Panc1 (cell line): ENCODE measurements at regions not wholly inside any gene's neighbourhood (a gene's known extent, or its start where the extent isn't known, plus 50 kb on each side); places are given as distances from the start of the nearest gene placed in this dataset.

Experiments
- ATAC-seq: fragments of 200-7000 bp; cut with Tn5 transposase; 2 replicates; pipeline ENCODE4 v1.9.1; 2020; ENCODE audit warnings: mild to moderate bottlenecking, moderate library complexity
- BruUV-seq: library from RNA; stranded (reverse); fragments of 400-500 nt; replicated peaks from 2 replicates; lab custom pipeline; 2021; lab: Mats Ljungman, UMichigan
- CTCF ChIA-PET: fragments of 300-600 bp; sonication (Branson Sonifier 250); formaldehyde crosslinking; loops from one replicate; lab custom pipeline; 2022; ENCODE audit warnings: antibody characterized with exemption; lab: Charles Lee
- POLR2A ChIA-PET: fragments of 300-600 bp; sonication (Branson Sonifier 250); formaldehyde crosslinking; loops from one replicate; lab custom pipeline; 2022; ENCODE audit warnings: antibody characterized with exemption; lab: Charles Lee
- DNase-seq: peaks from one replicate; pipeline ENCODE4 v3.0.0-alpha.2; 2010; ENCODE audit warnings: low read depth, low spot score
- H3K27ac ChIP-seq: 2 replicates; pipeline ENCODE4 v1.5.1; 2011; ENCODE audit warnings: mild to moderate bottlenecking, low read length, inconsistent platforms
- H3K27me3 ChIP-seq: fragments of 200-500 bp; sonication (Bioruptor generic); 2 replicates; pipeline ENCODE4 v1.6.0; 2014; ENCODE audit warnings: low read length, inconsistent platforms; ENCODE audit not compliant: control insufficient read depth, insufficient read depth
- H3K36me3 ChIP-seq: fragments of 200-500 bp; sonication (Bioruptor generic); 2 replicates; pipeline ENCODE4 v1.5.1; 2014; ENCODE audit warnings: inconsistent platforms, mild to moderate bottlenecking, low read length, moderate library complexity; ENCODE audit not compliant: control insufficient read depth, insufficient read depth
- H3K4me1 ChIP-seq: 2 replicates; pipeline ENCODE4 v1.5.1; 2011; ENCODE audit warnings: inconsistent platforms, mild to moderate bottlenecking, low read length, moderate library complexity; ENCODE audit not compliant: control insufficient read depth, insufficient read depth
- H3K4me3 ChIP-seq, 2 experiments: 2 replicates each; pipeline ENCODE4 v1.5.1; 2011 to 2012; ENCODE audit warnings: low read depth in 2 of 2, low read length in 2 of 2, mild to moderate bottlenecking in 2 of 2, inconsistent platforms in 1 of 2, moderate library complexity in 1 of 2
- H3K9me3 ChIP-seq: fragments of 200-500 bp; sonication (Bioruptor generic); 2 replicates; pipeline ENCODE4 v1.5.1; 2014; ENCODE audit warnings: low read depth, mild to moderate bottlenecking, inconsistent platforms, low read length, moderate library complexity; ENCODE audit not compliant: control insufficient read depth, insufficient read depth
- CTCF ChIP-seq: fragments of 450-650 bp; IDR thresholded peaks from 2 replicates; pipeline ENCODE4 v1.5.1; 2017; ENCODE audit warnings: mild to moderate bottlenecking
- POLR2AphosphoS5 ChIP-seq: IDR thresholded peaks from 2 replicates; pipeline ENCODE4 v1.6.1; 2012; ENCODE audit warnings: mild to moderate bottlenecking, low read depth, low read length, moderate library complexity
- REST ChIP-seq, 2 experiments: IDR thresholded peaks; 2 replicates each; pipeline ENCODE4 v1.6.1; 2011 to 2012; ENCODE audit warnings: low read depth in 2 of 2, control low read depth in 1 of 2, low read length in 1 of 2, mild to moderate bottlenecking in 1 of 2, moderate library complexity in 1 of 2; ENCODE audit not compliant: insufficient read depth in 1 of 2
- SIN3A ChIP-seq: IDR thresholded peaks from 2 replicates; pipeline ENCODE4 v1.6.1; 2012; ENCODE audit warnings: low read depth, mild to moderate bottlenecking, low read length, moderate library complexity, borderline replicate concordance; ENCODE audit not compliant: insufficient read depth
- TCF7L2 ChIP-seq: IDR thresholded peaks from 2 replicates; pipeline ENCODE4 v1.6.1; 2011; ENCODE audit warnings: mild to moderate bottlenecking, low read depth, low read length, inconsistent platforms
- in situ Hi-C: cut with HindIII; loops from 2 replicates; pipeline ENCODE4 v1.10.0; 2016; ENCODE audit warnings: low sequenced_read_pairs, low pct_unique_long_range_greater_than_20kb
- intact Hi-C: fragments of 100-400 bp; cut with micrococcal nuclease; formaldehyde crosslinking; loops from one replicate; pipeline ENCODE4 v1.10.0; 2022; ENCODE audit not compliant: unreplicated experiment

GRCh38 chr5:175254155-175254554 lies 189.8 kb downstream of the DRD1 start:
- ChIA-PET CTCF (no interaction called here), POLR2A (no interaction called here)
- Histone ChIP-seq H3K4me3 (no peak overlapping the region), H3K4me1 (no peaks in the 10 kb centered on the region), H3K27ac (no peak overlapping the region), H3K36me3 (no peaks in the 10 kb centered on the region), H3K9me3 (no peaks in the 10 kb centered on the region), H3K27me3 (no peaks in the 10 kb centered on the region)
- ATAC-seq (no peak), DNase-seq (no peak)
- no TSS peak for BruUV-seq
- intact Hi-C loops: no loop called here
- in situ Hi-C loops: no loop called here
- TF ChIP-seq POLR2AphosphoS5 (no peak), REST (IDR thresholded peaks at IDR 0.05; ENCODE audit: insufficient read depth in 1 of 2, low read depth in 2 of 2, low read length in 1 of 2) (no peak), SIN3A (no peak), TCF7L2 (no peak)

- Histone ChIP-seq H3K4me3 (no peak overlapping the region), H3K27ac (no peak overlapping the region), H3K9me3 (no peaks in the 10 kb centered on the region), H3K27me3 (no peaks in the 10 kb centered on the region), H3K4me1 (no peaks in the 10 kb centered on the region), H3K36me3 (no peaks in the 10 kb centered on the region)
- CTCF ChIA-PET: no interaction called here
- ATAC-seq (no peak; the same call in 1 of the 2 replicates), DNase-seq (no peak)
- BruUV-seq: no TSS peak
- TF ChIP-seq REST (IDR thresholded peaks at IDR 0.05; ENCODE audit: insufficient read depth in 1 of 2, low read depth in 2 of 2, low read length in 1 of 2): no peak
- no peak for TF ChIP-seq SIN3A
- TF ChIP-seq CTCF: no peak
- TF ChIP-seq POLR2AphosphoS5: no peak
- TF ChIP-seq TCF7L2: no peak
- intact Hi-C loops: no loop called here
- POLR2A ChIA-PET: no interaction called here
- in situ Hi-C loops: no loop called here
Observed at GRCh38 chr5:175253597-175253996, 190.4 kb downstream of the DRD1 start.
